SU-DHL-6 (cell line): ENCODE measurements at regions not wholly inside any gene's neighbourhood (a gene's known extent, or its start where the extent isn't known, plus 50 kb on each side); places are given as distances from the start of the nearest gene placed in this dataset.

Experiments
- H2AFZ ChIP-seq: fragments of 200-600 bp; sonication (generic); 2 replicates; pipeline ENCODE4 v1.6.1; 2014; ENCODE audit warnings: low read depth, mild to moderate bottlenecking, moderate library complexity, mixed read lengths, antibody characterized with exemption, low read length; ENCODE audit not compliant: severe bottlenecking
- H3F3A ChIP-seq: fragments of 200-600 bp; shearing (Covaris generic); 2 replicates; pipeline ENCODE4 v1.6.0; 2016; ENCODE audit warnings: antibody characterized with exemption, mild to moderate bottlenecking; ENCODE audit not compliant: insufficient read depth
- H3K27ac ChIP-seq: fragments of 200-600 bp; sonication (generic); 2 replicates; pipeline ENCODE4 v1.5.1; 2016; ENCODE audit warnings: low read depth, mild to moderate bottlenecking, low read length, moderate library complexity, mixed read lengths
- H3K27me3 ChIP-seq: fragments of 200-600 bp; sonication (generic), shearing (Covaris generic); 2 replicates; pipeline ENCODE4 v1.6.0; 2014; ENCODE audit warnings: mild to moderate bottlenecking, low read length
- H3K36me3 ChIP-seq: fragments of 200-600 bp; sonication (generic); 2 replicates; pipeline ENCODE4 v1.6.1; 2014; ENCODE audit warnings: mild to moderate bottlenecking, low read length, mixed read lengths
- H3K4me2 ChIP-seq: fragments of 300-600, 200-600 bp; shearing (Covaris generic), sonication (generic); 2 replicates; pipeline ENCODE4 v1.6.0; 2014; ENCODE audit warnings: low read length, low read depth, mild to moderate bottlenecking; ENCODE audit not compliant: poor library complexity, severe bottlenecking
- H3K4me3 ChIP-seq: fragments of 200-600 bp; sonication (generic); 2 replicates; pipeline ENCODE4 v1.5.1; 2014; ENCODE audit warnings: antibody characterized with exemption, low read length, mild to moderate bottlenecking, mixed read lengths; ENCODE audit not compliant: insufficient read depth, poor library complexity, severe bottlenecking
- H3K79me2 ChIP-seq: fragments of 200-600 bp; sonication (generic); 2 replicates; pipeline ENCODE4 v1.6.1; 2014; ENCODE audit warnings: mild to moderate bottlenecking, low read length, moderate library complexity; ENCODE audit not compliant: insufficient read depth
- H3K9ac ChIP-seq: fragments of 200-600 bp; sonication (generic); 2 replicates; pipeline ENCODE4 v1.7.0; 2014; ENCODE audit warnings: mild to moderate bottlenecking, low read length
- H3K9me2 ChIP-seq: fragments of 200-600 bp; sonication (generic); replicated peaks from 2 replicates; pipeline ENCODE4 v1.6.1; 2014; ENCODE audit warnings: low read length; ENCODE audit not compliant: insufficient read depth
- H3K9me3 ChIP-seq: fragments of 200-600 bp; sonication (generic); 2 replicates; pipeline ENCODE4 v1.6.1; 2014; ENCODE audit warnings: low read length, mixed read lengths; ENCODE audit not compliant: insufficient read depth
- H4K20me1 ChIP-seq: fragments of 200-600 bp; sonication (generic); 2 replicates; pipeline ENCODE4 v1.6.1; 2014; ENCODE audit warnings: low read depth, mild to moderate bottlenecking, antibody characterized with exemption, low read length, moderate library complexity, mixed read lengths
- EZH2phosphoT487 ChIP-seq: fragments of 200-600 bp; sonication (generic), shearing (Covaris generic); conservative IDR thresholded peaks from 2 replicates; pipeline ENCODE4 v1.6.1; 2018; ENCODE audit warnings: mild to moderate bottlenecking, antibody characterized with exemption, low read length, moderate library complexity, mixed read lengths
- TF ChIP-seq, protein P1 (sequence below): fragments of 200-600 bp; sonication (generic); IDR thresholded peaks from one replicate; pipeline ENCODE4 v1.5.1; 2017; ENCODE audit warnings: antibody characterized with exemption, mild to moderate bottlenecking, low read length, moderate library complexity; ENCODE audit not compliant: insufficient read depth, poor library complexity, severe bottlenecking

- H3K79me2 ChIP-seq, result no peaks in the 10 kb centered on the region
- no peak overlapping the region for H3K4me3 ChIP-seq
- H3K27ac ChIP-seq, result no peak overlapping the region
- no peak overlapping the region for H3K4me2 ChIP-seq
- H3K9ac ChIP-seq, result no peak overlapping the region
- no peaks in the 10 kb centered on the region for H3K27me3 ChIP-seq
- H3K36me3 ChIP-seq, result no peaks in the 10 kb centered on the region
- TF ChIP-seq, protein P1, sequence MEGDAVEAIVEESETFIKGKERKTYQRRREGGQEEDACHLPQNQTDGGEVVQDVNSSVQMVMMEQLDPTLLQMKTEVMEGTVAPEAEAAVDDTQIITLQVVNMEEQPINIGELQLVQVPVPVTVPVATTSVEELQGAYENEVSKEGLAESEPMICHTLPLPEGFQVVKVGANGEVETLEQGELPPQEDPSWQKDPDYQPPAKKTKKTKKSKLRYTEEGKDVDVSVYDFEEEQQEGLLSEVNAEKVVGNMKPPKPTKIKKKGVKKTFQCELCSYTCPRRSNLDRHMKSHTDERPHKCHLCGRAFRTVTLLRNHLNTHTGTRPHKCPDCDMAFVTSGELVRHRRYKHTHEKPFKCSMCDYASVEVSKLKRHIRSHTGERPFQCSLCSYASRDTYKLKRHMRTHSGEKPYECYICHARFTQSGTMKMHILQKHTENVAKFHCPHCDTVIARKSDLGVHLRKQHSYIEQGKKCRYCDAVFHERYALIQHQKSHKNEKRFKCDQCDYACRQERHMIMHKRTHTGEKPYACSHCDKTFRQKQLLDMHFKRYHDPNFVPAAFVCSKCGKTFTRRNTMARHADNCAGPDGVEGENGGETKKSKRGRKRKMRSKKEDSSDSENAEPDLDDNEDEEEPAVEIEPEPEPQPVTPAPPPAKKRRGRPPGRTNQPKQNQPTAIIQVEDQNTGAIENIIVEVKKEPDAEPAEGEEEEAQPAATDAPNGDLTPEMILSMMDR, result no peak
- TF ChIP-seq EZH2phosphoT487, result no peak
- H3K9me3 ChIP-seq, result no peaks in the 10 kb centered on the region
- H4K20me1 ChIP-seq, result no peaks in the 10 kb centered on the region
- no peaks in the 10 kb centered on the region for H3K9me2 ChIP-seq
- no peaks in the 10 kb centered on the region for H3F3A ChIP-seq
- no peak overlapping the region for H2AFZ ChIP-seq
Measured at GRCh38 chr14:34012978-34013720, 62.3 kb upstream of the EGLN3 start.

- Histone ChIP-seq H3K9ac (no peak overlapping the region), H2AFZ (no peak overlapping the region), H3K27ac (no peak overlapping the region)
Measured at GRCh38 chr14:34012369-34012768, 61.5 kb upstream of the EGLN3 start.

GRCh38 chr14:34009956-34010355 is 59.1 kb upstream of the EGLN3 start:
- no peak overlapping the region for H2AFZ ChIP-seq
- no peaks in the 10 kb centered on the region for H3K9me2 ChIP-seq
- H4K20me1 ChIP-seq, result no peaks in the 10 kb centered on the region
- no peaks in the 10 kb centered on the region for H3K79me2 ChIP-seq
- H3K36me3 ChIP-seq, result no peaks in the 10 kb centered on the region
- H3K9ac ChIP-seq, result no peak overlapping the region
- H3F3A ChIP-seq, result no peaks in the 10 kb centered on the region
- TF ChIP-seq EZH2phosphoT487, result no peak
- TF ChIP-seq, protein P1, result no peak
- H3K27me3 ChIP-seq, result no peaks in the 10 kb centered on the region
- no peak overlapping the region for H3K27ac ChIP-seq
- no peaks in the 10 kb centered on the region for H3K9me3 ChIP-seq
- H3K4me2 ChIP-seq, result no peak overlapping the region
- no peak overlapping the region for H3K4me3 ChIP-seq

More at GRCh38 chr14:34012369-34012768, 61.5 kb upstream of the EGLN3 start:
- Histone ChIP-seq H3F3A (no peaks in the 10 kb centered on the region), H4K20me1 (no peaks in the 10 kb centered on the region), H3K9me2 (no peaks in the 10 kb centered on the region), H3K4me3 (no peak overlapping the region), H3K36me3 (no peaks in the 10 kb centered on the region), H3K9me3 (no peaks in the 10 kb centered on the region), H3K79me2 (no peaks in the 10 kb centered on the region), H3K4me2 (no peak overlapping the region), H3K27me3 (no peaks in the 10 kb centered on the region)
- TF ChIP-seq, protein P1, result no peak
- TF ChIP-seq EZH2phosphoT487, result no peak
